HCT116 (cell line): ENCODE measurements at regions not wholly inside any gene's neighbourhood (a gene's known extent, or its start where the extent isn't known, plus 50 kb on each side); places are given as distances from the start of the nearest gene placed in this dataset.

ENCODE experiments used
- ATAC-seq: fragments of 200-7000 bp; cut with Tn5 transposase; 2 replicates; pipeline ENCODE4 v1.9.1; 2020; ENCODE audit warnings: mild to moderate bottlenecking, moderate library complexity
- BruUV-seq: library from RNA; stranded (reverse); fragments of 400-500 nt; replicated peaks from 2 replicates; lab custom pipeline; 2021; lab: Mats Ljungman, UMichigan
- CTCF ChIA-PET: fragments of 300-600 bp; sonication (Branson Sonifier 250); formaldehyde crosslinking; loops from one replicate; lab custom pipeline; 2021; ENCODE audit warnings: antibody characterized with exemption; lab: Charles Lee
- POLR2A ChIA-PET: fragments of 300-600, 350-600 bp; sonication (Branson Sonifier 250); formaldehyde crosslinking; loops from one replicate; lab custom pipeline; 2021; ENCODE audit warnings: antibody characterized with exemption; lab: Charles Lee
- RAD21 ChIA-PET, 2 experiments: fragments of 300-600 bp; sonication (Branson Sonifier 250); formaldehyde crosslinking; loops; one replicate each; lab custom pipeline; 2023; ENCODE audit warnings: low total read pairs in 2 of 2; ENCODE audit not compliant: uncharacterized antibody in 2 of 2, unreplicated experiment in 2 of 2, low non-redundant PET in 1 of 2; lab: Charles Lee
- DNase-seq: peaks from one replicate; pipeline ENCODE4 v3.0.0-alpha.2; 2010; ENCODE audit warnings: low read depth, low spot score
- H2AFZ ChIP-seq: fragments of 200-600 bp; shearing (Covaris generic), sonication (generic); 2 replicates; pipeline ENCODE4 v1.6.1; 2017; ENCODE audit warnings: low read depth, mixed run types, mixed read lengths, antibody characterized with exemption, low read length; ENCODE audit not compliant: poor library complexity, severe bottlenecking
- H3K27ac ChIP-seq: 2 replicates; pipeline ENCODE4 v1.5.1; 2012; ENCODE audit warnings: low read depth, low read length
- H3K27me3 ChIP-seq: fragments of 200-600 bp; sonication (generic); 2 replicates; pipeline ENCODE4 v1.6.1; 2016; ENCODE audit warnings: mixed run types, low read length, mixed read lengths; ENCODE audit not compliant: insufficient read depth
- H3K36me3 ChIP-seq, 2 experiments: fragments of 200-500 bp in 1 of 2; fragments of 200-600 bp in 1 of 2; sonication (Bioruptor generic) in 1 of 2; sonication (generic) in 1 of 2; 2 replicates each; pipeline versions ENCODE4 v1.5.1 to v1.6.1; 2014 to 2016; ENCODE audit warnings: low read length in 2 of 2, inconsistent platforms in 1 of 2, mixed read lengths in 1 of 2, mixed run types in 1 of 2; ENCODE audit not compliant: insufficient read depth in 2 of 2, control insufficient read depth in 1 of 2
- H3K4me1 ChIP-seq, 2 experiments: fragments of 200-600 bp in 1 of 2; sonication (generic) in 1 of 2; 2 replicates each; pipeline versions ENCODE4 v1.5.1 to v1.6.1; 2012 to 2017; ENCODE audit warnings: low read length in 2 of 2, inconsistent platforms in 1 of 2, mild to moderate bottlenecking in 1 of 2, mixed read lengths in 1 of 2, mixed run types in 1 of 2, moderate library complexity in 1 of 2; ENCODE audit not compliant: insufficient read depth in 2 of 2, control insufficient read depth in 1 of 2
- H3K4me2 ChIP-seq: fragments of 200-600 bp; sonication (generic); 2 replicates; pipeline ENCODE4 v1.6.1; 2017; ENCODE audit warnings: mixed run types, low read length, mixed read lengths
- H3K4me3 ChIP-seq, 2 experiments: fragments of 200-600 bp in 1 of 2; sonication (generic) in 1 of 2; replicated peaks in 1 of 2; 2 replicates each; pipeline ENCODE4 v1.5.1; 2011 to 2016; ENCODE audit warnings: low read length in 2 of 2, control low read depth in 1 of 2, low read depth in 1 of 2, mild to moderate bottlenecking in 1 of 2, mixed read lengths in 1 of 2, mixed run types in 1 of 2
- H3K79me2 ChIP-seq: fragments of 200-600 bp; sonication (generic); 2 replicates; pipeline ENCODE4 v1.6.1; 2017; ENCODE audit warnings: mild to moderate bottlenecking, mixed run types, low read length, moderate library complexity, mixed read lengths; ENCODE audit not compliant: insufficient read depth
- H3K9ac ChIP-seq: fragments of 200-600 bp; sonication (generic); 2 replicates; pipeline ENCODE4 v1.6.1; 2016; ENCODE audit warnings: low read length, mixed read lengths
- H3K9me2 ChIP-seq: fragments of 200-600 bp; sonication (generic), shearing (Covaris generic); 2 replicates; pipeline ENCODE4 v1.6.1; 2017; ENCODE audit warnings: mixed run types, mild to moderate bottlenecking, moderate library complexity; ENCODE audit not compliant: insufficient read depth
- H3K9me3 ChIP-seq, 2 experiments: fragments of 200-500 bp in 1 of 2; fragments of 200-600 bp in 1 of 2; sonication (Bioruptor generic) in 1 of 2; sonication (generic) in 1 of 2; 2 replicates each; pipeline ENCODE4 v1.6.1; 2014 to 2017; ENCODE audit warnings: low read length in 2 of 2, mixed read lengths in 2 of 2, inconsistent platforms in 1 of 2, low read depth in 1 of 2, mild to moderate bottlenecking in 1 of 2, mixed run types in 1 of 2, moderate library complexity in 1 of 2; ENCODE audit not compliant: control insufficient read depth in 1 of 2, insufficient read depth in 1 of 2
- H4K20me1 ChIP-seq: fragments of 200-600 bp; sonication (generic), shearing (Covaris generic); 2 replicates; pipeline ENCODE4 v1.6.1; 2017; ENCODE audit warnings: mixed run types, mild to moderate bottlenecking, moderate library complexity; ENCODE audit not compliant: insufficient read depth
- ATF3 ChIP-seq: IDR thresholded peaks from 2 replicates; pipeline ENCODE4 v1.6.1; 2012
- CBX3 ChIP-seq: IDR thresholded peaks from 2 replicates; pipeline ENCODE4 v1.6.1; 2012; ENCODE audit warnings: low read depth
- EZH2 ChIP-seq: fragments of 200-600 bp; sonication (generic); IDR thresholded peaks from 2 replicates; pipeline ENCODE4 v1.6.1; 2017; ENCODE audit warnings: antibody characterized with exemption, mixed run types
- EZH2phosphoT487 ChIP-seq: fragments of 200-600 bp; IDR thresholded peaks from 2 replicates; pipeline ENCODE4 v1.6.1; 2018; ENCODE audit warnings: antibody characterized with exemption, borderline replicate concordance
- POLR2A ChIP-seq: IDR thresholded peaks from 2 replicates; pipeline ENCODE4 v1.7.0; 2011; ENCODE audit warnings: borderline replicate concordance; ENCODE audit not compliant: insufficient read depth, insufficient read length; ENCODE audit errors: extremely low read depth
- RAD21 ChIP-seq: IDR thresholded peaks from 2 replicates; pipeline ENCODE4 v1.6.1; 2012; ENCODE audit warnings: low read depth, mild to moderate bottlenecking
- TCF7L2 ChIP-seq: IDR thresholded peaks from 2 replicates; pipeline ENCODE4 v1.7.0; 2011; ENCODE audit warnings: borderline replicate concordance, inconsistent platforms; ENCODE audit not compliant: insufficient read depth, insufficient read length; ENCODE audit errors: extremely low read depth
- YY1 ChIP-seq: IDR thresholded peaks from 2 replicates; pipeline ENCODE4 v1.6.1; 2011; ENCODE audit warnings: low read length, low read depth, moderate library complexity, mild to moderate bottlenecking; ENCODE audit not compliant: insufficient replicate concordance; ENCODE audit errors: extremely low read depth
- ZNF274 ChIP-seq: fragments of 200-500 bp; sonication (Bioruptor generic); IDR thresholded peaks from 2 replicates; pipeline ENCODE4 v1.6.1; 2014; ENCODE audit warnings: mild to moderate bottlenecking, low read depth, low read length, inconsistent platforms
- intact Hi-C: fragments of 100-400 bp; cut with micrococcal nuclease; formaldehyde crosslinking; loops from 2 replicates; pipeline ENCODE4 v1.10.0; 2022
- TF ChIP-seq, protein P1 (sequence below): IDR thresholded peaks from 2 replicates; pipeline ENCODE4 v1.6.1; 2012
- TF ChIP-seq, protein P2 (sequence below): IDR thresholded peaks from 2 replicates; pipeline ENCODE4 v1.6.1; 2011; ENCODE audit warnings: mild to moderate bottlenecking, low read length, moderate library complexity; ENCODE audit not compliant: insufficient replicate concordance; ENCODE audit errors: extremely low read depth

GRCh38 chr4:19924761-19925160 is 326.9 kb upstream of the SLIT2 start:
- POLR2A ChIA-PET, result no interaction called here
- H3K27me3 ChIP-seq, result no peaks in the 10 kb centered on the region
- no peak overlapping the region for H2AFZ ChIP-seq
- no peaks in the 10 kb centered on the region for H3K9me2 ChIP-seq
- no peak for ATAC-seq
- RAD21 ChIA-PET, result no interaction called here
- H3K9ac ChIP-seq, result no peak overlapping the region
- no peak overlapping the region for H3K4me2 ChIP-seq
- H4K20me1 ChIP-seq, result no peaks in the 10 kb centered on the region
- BruUV-seq, result no TSS peak
- H3K79me2 ChIP-seq, result no peaks in the 10 kb centered on the region
- CTCF ChIA-PET, result no interaction called here
- intact Hi-C loops, result no loop called here
- DNase-seq, result no peak
- H3K36me3 ChIP-seq, result no peaks in the 10 kb centered on the region
- H3K4me3 ChIP-seq, result no peak overlapping the region
- H3K4me1 ChIP-seq, result no peaks in the 10 kb centered on the region
- H3K27ac ChIP-seq, result no peak overlapping the region
- TF ChIP-seq YY1 (no peak), EZH2phosphoT487 (no peak), TCF7L2 (no peak), POLR2A (no peak), ZNF274 (no peak), EZH2 (no peak), RAD21 (no peak), ATF3 (no peak), CBX3 (no peak)
- TF ChIP-seq, protein P1, sequence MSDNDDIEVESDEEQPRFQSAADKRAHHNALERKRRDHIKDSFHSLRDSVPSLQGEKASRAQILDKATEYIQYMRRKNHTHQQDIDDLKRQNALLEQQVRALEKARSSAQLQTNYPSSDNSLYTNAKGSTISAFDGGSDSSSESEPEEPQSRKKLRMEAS, result no peak
- TF ChIP-seq, protein P2, sequence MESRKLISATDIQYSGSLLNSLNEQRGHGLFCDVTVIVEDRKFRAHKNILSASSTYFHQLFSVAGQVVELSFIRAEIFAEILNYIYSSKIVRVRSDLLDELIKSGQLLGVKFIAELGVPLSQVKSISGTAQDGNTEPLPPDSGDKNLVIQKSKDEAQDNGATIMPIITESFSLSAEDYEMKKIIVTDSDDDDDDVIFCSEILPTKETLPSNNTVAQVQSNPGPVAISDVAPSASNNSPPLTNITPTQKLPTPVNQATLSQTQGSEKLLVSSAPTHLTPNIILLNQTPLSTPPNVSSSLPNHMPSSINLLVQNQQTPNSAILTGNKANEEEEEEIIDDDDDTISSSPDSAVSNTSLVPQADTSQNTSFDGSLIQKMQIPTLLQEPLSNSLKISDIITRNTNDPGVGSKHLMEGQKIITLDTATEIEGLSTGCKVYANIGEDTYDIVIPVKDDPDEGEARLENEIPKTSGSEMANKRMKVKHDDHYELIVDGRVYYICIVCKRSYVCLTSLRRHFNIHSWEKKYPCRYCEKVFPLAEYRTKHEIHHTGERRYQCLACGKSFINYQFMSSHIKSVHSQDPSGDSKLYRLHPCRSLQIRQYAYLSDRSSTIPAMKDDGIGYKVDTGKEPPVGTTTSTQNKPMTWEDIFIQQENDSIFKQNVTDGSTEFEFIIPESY, result no peak
- no peaks in the 10 kb centered on the region for H3K9me3 ChIP-seq
